NB4 (cell line): ENCODE measurements at regions not wholly inside any gene's neighbourhood (a gene's known extent, or its start where the extent isn't known, plus 50 kb on each side); places are given as distances from the start of the nearest gene placed in this dataset.

Experiments used
- POLR2A ChIP-seq: IDR thresholded peaks from 2 replicates; pipeline ENCODE4 v1.6.1; 2011; ENCODE audit warnings: mild to moderate bottlenecking; ENCODE audit not compliant: insufficient read length; ENCODE audit errors: extremely low read depth
- TF ChIP-seq, protein P1 (sequence below): IDR thresholded peaks from one replicate; pipeline ENCODE4 v1.5.1; 2012; ENCODE audit warnings: low read depth, low read length

- TF ChIP-seq, protein P1, sequence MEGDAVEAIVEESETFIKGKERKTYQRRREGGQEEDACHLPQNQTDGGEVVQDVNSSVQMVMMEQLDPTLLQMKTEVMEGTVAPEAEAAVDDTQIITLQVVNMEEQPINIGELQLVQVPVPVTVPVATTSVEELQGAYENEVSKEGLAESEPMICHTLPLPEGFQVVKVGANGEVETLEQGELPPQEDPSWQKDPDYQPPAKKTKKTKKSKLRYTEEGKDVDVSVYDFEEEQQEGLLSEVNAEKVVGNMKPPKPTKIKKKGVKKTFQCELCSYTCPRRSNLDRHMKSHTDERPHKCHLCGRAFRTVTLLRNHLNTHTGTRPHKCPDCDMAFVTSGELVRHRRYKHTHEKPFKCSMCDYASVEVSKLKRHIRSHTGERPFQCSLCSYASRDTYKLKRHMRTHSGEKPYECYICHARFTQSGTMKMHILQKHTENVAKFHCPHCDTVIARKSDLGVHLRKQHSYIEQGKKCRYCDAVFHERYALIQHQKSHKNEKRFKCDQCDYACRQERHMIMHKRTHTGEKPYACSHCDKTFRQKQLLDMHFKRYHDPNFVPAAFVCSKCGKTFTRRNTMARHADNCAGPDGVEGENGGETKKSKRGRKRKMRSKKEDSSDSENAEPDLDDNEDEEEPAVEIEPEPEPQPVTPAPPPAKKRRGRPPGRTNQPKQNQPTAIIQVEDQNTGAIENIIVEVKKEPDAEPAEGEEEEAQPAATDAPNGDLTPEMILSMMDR, result no peak
- no peak for TF ChIP-seq POLR2A
Observed at GRCh38 chr2:161005170-161005569, 155.1 kb upstream of the TANK start.
